ENCODE measurements at regions not wholly inside any gene's neighbourhood (a gene's known extent, or its start where the extent isn't known, plus 50 kb on each side); places are given as distances from the start of the nearest gene placed in this dataset.

GRCh38 chr2:45329045-45329677 lies 281.9 kb downstream of the SRBD1 start:
- TF ChIP-seq CTCF (IDR thresholded peaks at IDR 0.05): no peak
- TF ChIP-seq POLR2AphosphoS5 (IDR thresholded peaks at IDR 0.05): no peak

All from suprapubic skin (tissue), 3 donors.